NCI-H1694 (cell line): ENCODE measurements at regions not wholly inside any gene's neighbourhood (a gene's known extent, or its start where the extent isn't known, plus 50 kb on each side); places are given as distances from the start of the nearest gene placed in this dataset.

Experiments
- DNase-seq: peaks from one replicate; lab custom pipeline; 2025; lab: John Stamatoyannopoulos, UW

DNA sequence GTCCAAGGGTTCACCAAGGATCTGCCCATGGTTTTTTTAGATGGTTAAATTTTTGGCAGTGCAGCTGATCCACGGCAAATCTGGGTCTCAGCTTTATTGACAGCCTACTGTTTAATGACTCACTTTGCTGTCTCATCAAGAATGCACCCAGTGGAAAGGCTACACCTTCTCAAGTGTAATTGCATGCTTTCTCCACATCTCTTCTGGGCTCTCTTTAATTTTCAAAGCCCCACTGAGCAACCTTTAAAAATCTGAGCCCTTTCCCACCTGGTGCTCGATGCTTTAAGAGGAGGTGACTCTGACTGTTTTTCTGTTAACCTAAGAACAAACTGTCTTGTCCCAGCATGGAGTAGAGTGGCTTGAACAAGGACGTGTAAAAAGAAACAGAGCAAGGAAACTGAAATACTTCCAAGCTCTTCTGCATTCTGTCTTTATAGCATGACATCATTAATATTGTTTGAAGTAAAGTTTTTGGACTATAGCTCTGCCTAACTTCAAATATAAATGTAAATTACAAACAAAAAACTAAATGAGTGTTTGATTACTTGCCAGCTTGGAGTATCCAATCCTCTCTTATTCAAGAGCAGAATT is 214.2 kb upstream of the KRR1 start:
- DNase-seq, result peak; percentile 24

DNA sequence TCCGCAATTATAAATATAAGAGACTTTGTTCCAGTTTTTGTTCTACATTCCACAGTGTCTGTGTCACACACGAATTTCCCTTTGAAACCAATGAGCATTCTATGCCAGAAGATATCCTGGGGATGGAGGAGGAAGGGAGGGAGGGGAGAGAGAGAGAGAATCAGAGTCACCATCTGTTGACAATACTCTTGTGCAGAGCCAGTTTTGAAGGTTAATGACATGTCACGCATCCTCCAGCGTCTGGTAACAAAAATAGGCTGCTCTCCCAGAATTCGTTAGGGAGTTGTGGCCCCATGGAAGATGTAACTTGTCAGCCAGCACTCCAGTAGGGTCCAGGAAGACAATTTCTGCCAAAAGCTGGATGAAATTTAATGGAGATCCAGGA is 213.5 kb upstream of the KRR1 start:
- DNase-seq, result peak; percentile 94

- no peak for DNase-seq
These were observed 213.0 kb upstream of the KRR1 start for GRCh38 chr12:75724307-75724927.

DNA sequence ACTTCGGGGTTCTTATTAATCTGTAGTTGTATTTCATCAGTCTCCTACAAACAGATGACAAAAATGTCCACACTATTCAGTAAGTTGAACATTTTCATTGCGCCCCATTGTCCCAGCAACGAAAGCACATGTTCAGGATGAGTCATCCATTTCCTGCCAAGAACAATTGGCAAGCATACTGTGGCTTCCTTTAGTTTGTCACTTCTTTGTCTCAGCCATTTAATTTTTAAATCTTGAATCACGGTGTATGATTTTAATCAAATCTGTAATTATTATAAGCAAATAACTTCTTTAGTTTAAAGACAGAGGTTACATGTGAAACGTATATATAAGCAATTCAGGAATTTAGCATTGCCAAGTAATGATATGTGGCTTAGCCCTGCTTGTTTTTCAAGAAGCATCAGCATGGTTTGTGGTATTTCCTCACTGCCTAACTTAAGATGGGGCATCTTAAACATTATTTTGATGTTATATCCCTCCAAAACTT is 211.3 kb upstream of the KRR1 start:
- peak; percentile 59 for DNase-seq

DNA sequence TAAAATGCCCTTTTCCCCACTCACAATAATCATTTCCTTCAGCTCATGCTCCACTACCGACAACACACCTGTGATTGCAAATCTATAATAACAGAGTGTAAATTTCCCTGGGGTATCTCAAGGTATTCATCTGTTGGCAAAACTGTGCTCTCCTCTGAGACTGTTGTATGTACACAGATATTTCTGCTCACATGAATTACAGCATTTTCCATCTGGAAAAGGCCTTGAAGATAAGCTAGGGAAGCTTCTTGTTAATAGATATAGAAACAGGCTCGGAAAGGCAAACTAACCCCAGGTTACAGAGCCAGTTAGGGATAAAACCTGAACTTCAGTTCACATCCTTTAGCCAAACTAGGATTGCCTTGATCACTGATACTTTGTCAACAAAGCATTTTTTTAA is 210.4 kb upstream of the KRR1 start:
- no peak for DNase-seq

- peak; percentile 22 for DNase-seq
These were observed 209.6 kb upstream of the KRR1 start for GRCh38 chr12:75720812-75721641.

GRCh38 chr12:75717902-75718301 is 206.5 kb upstream of the KRR1 start:
- no peak for DNase-seq

DNA sequence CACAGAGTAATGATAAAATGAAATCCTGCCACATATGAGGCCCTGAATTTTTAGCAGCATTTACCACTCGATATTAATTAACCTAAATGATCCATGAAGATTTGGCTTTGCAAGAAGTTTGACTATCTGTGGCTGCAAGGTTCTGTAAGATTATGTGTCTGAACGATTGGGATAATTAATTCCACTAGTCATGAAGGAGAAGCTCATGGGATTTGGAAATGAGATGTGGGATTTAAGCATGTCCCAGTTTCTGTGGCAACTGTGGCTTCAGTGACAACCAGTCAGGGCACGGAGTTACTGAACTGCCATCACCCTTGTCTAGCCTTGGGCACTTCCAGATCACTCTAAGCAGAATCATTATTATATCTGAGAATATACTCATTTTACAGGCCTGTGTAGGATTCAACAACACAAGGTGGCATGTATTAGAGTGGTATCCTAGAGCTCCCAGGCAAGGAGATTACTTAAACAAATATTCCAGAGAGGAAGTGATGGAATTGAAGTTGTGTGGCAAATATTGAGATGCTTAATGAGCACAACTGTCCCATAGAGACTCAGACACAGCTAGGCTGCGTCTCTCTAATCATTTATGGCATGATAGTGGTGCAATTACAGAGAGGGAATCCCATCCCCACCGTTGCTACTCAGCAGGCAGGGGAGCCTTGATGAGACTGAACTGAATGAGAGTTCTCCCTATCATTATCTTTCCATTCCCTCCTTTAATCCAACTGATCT is 205.0 kb upstream of the KRR1 start:
- no peak for DNase-seq

GRCh38 chr12:75715682-75716081 is 204.3 kb upstream of the KRR1 start:
- no peak for DNase-seq

DNA sequence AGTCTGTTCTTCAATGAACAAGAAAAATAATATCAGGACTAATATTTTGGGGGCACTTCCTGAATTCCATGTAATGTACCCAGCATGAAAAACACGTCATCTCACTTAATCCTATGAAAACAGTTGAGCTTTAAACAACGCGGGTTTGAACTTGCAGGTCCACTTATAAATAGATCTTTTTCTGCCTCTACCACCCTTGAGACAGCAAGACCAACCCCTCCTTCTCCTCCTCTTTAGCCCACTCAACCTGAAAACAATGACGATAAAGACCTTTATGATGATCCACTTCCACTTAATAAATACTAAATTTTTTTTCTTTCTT is 203.9 kb upstream of the KRR1 start:
- no peak for DNase-seq

GRCh38 chr12:75714462-75715322 is 203.3 kb upstream of the KRR1 start:
- no peak for DNase-seq

DNA sequence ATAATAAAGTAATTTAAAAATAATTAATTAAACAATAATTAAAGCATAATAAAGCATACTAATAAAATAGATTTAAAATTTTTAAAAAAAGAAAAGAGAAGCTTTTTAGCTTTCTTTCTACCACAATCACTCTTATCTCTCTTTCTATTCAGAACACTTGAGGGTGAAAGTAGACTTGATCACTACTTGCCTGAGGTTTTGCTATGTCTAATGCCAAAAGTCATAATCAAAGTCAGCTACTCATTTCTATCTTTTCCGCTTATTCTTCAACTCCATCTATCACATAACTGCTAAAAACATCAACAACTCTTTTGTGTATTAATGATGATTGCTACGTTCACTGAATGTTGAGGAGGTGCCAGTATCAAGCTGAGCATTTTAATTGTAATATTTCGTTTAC is 202.0 kb upstream of the KRR1 start:
- DNase-seq, result no peak

DNA sequence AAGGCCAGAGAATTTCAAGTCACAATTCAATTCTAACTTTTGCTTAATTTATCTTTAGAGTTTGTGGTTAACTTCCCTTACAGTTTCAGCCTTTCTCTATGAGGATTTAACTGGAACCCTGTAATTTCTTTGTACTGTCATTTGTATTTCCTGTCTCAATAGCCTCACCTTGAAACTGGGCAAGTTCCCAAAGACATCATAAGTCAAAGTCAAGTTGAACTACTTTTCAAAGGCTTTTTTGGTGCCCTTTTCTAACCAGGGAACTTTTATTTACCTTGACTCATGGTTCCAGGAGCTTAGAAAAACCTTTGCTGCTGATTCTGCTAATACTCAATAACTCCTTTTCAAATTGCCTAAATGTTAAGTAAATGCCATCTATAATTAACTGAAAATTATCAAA is 200.8 kb upstream of the KRR1 start:
- no peak for DNase-seq

GRCh38 chr12:75711271-75711670 is 199.9 kb upstream of the KRR1 start:
- no peak for DNase-seq

- DNase-seq, result no peak
These were observed 199.1 kb upstream of the KRR1 start for GRCh38 chr12:75710361-75711069.

GRCh38 chr12:75709503-75709902 is 198.1 kb upstream of the KRR1 start:
- DNase-seq, result no peak

- no peak for DNase-seq
These were observed 197.4 kb upstream of the KRR1 start for GRCh38 chr12:75708802-75709201.

DNA sequence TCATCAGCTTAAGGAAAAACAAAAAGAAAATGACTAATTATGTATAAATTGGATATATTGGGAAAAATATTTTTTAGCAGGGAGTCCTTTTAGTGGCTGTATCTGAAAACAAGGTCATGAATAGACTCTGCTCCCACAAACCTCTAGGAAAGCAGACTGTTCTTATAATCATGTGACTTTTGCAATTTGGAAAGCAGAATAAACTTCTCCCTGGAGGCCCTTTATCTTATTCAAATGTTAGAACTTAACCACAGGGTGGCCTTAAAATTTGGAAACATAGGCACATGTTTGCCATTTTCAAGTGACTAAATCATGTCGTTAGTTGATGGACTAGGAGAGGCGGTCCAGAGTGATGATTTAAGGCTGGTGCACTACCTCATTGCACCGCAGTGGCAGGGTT is 196.6 kb upstream of the KRR1 start:
- no peak for DNase-seq

- no peak for DNase-seq
These were observed 195.6 kb upstream of the KRR1 start for GRCh38 chr12:75706786-75707605.
